Endothelial cell of umbilical vein (primary cell): ENCODE measurements at regions not wholly inside any gene's neighbourhood (a gene's known extent, or its start where the extent isn't known, plus 50 kb on each side); places are given as distances from the start of the nearest gene placed in this dataset.

ENCODE experiments used
- BruUV-seq: library from RNA; stranded (reverse); fragments of 400-500 nt; replicated peaks from 2 replicates; lab custom pipeline; 2021; lab: Mats Ljungman, UMichigan
- CTCF ChIA-PET: fragments of 300-600, 350-600 bp; sonication (Branson Sonifier 250); formaldehyde crosslinking; loops from one replicate; lab custom pipeline; 2021; ENCODE audit warnings: antibody characterized with exemption, inconsistent platforms; lab: Charles Lee
- POLR2A ChIA-PET: fragments of 300-600, 350-600 bp; sonication (Branson Sonifier 250); formaldehyde crosslinking; loops from one replicate; lab custom pipeline; 2021; ENCODE audit warnings: antibody characterized with exemption, inconsistent platforms; lab: Charles Lee
- DNase-seq: peaks from one replicate; pipeline ENCODE4 v3.0.0-alpha.2; 2011; ENCODE audit warnings: low read depth, low spot score
- FAIRE-seq: peaks from 2 replicates; lab custom pipeline; 2011; peaks lifted over from hg19 to GRCh38; lab: Jason Lieb, UNC
- H2AFZ ChIP-seq: 2 replicates; pipeline ENCODE4 v1.6.0; 2012; ENCODE audit warnings: low read depth, low read length, control low read depth, inconsistent platforms
- H3K27ac ChIP-seq: 2 replicates; pipeline ENCODE4 v1.5.1; 2011; ENCODE audit warnings: low read depth, mild to moderate bottlenecking, control low read depth, low read length, moderate library complexity; ENCODE audit not compliant: insufficient read depth
- H3K27me3 ChIP-seq, 2 experiments: 2 replicates each; pipeline versions ENCODE4 v1.6.0 to v1.6.1; 2011; ENCODE audit warnings: low read length in 2 of 2, mixed read lengths in 1 of 2; ENCODE audit not compliant: control insufficient read depth in 2 of 2, insufficient read depth in 2 of 2
- H3K36me3 ChIP-seq, 2 experiments: 2 replicates in 1 of 2; 3 replicates in 1 of 2; pipeline ENCODE4 v1.5.1; 2011; ENCODE audit warnings: low read length in 2 of 2, mild to moderate bottlenecking in 1 of 2, moderate library complexity in 1 of 2; ENCODE audit not compliant: control insufficient read depth in 2 of 2, insufficient read depth in 2 of 2; ENCODE audit errors: extremely low read depth in 1 of 2
- H3K4me1 ChIP-seq: 3 replicates; pipeline ENCODE4 v1.5.1; 2011; ENCODE audit warnings: mild to moderate bottlenecking, low read length; ENCODE audit not compliant: control insufficient read depth, insufficient read depth; ENCODE audit errors: extremely low read depth
- H3K4me2 ChIP-seq: 2 replicates; pipeline ENCODE4 v1.6.1; 2011; ENCODE audit warnings: low read length, control low read depth, mixed read lengths; ENCODE audit not compliant: insufficient read depth
- H3K4me3 ChIP-seq, 3 experiments: fragments of 200-600 bp in 1 of 3; sonication (generic), shearing (Covaris generic) in 1 of 3; replicated peaks in 1 of 3; 2 replicates each; pipeline ENCODE4 v1.5.1; 2011 to 2016; ENCODE audit warnings: control low read depth in 3 of 3, low read length in 3 of 3, mild to moderate bottlenecking in 2 of 3, inconsistent platforms in 1 of 3, low read depth in 1 of 3, moderate library complexity in 1 of 3; ENCODE audit not compliant: insufficient read depth in 1 of 3
- H3K79me2 ChIP-seq: 2 replicates; pipeline ENCODE4 v1.6.0; 2012; ENCODE audit warnings: low read length, inconsistent platforms; ENCODE audit not compliant: control insufficient read depth, insufficient read depth
- H3K9ac ChIP-seq: replicated peaks from 2 replicates; pipeline ENCODE3; 2011; ENCODE audit warnings: low read length, control low read depth; ENCODE audit not compliant: insufficient read depth; ENCODE audit errors: extremely low read depth
- H3K9me1 ChIP-seq: replicated peaks from 3 replicates; pipeline ENCODE4 v1.6.0; 2011; ENCODE audit warnings: mild to moderate bottlenecking, low read length; ENCODE audit not compliant: control insufficient read depth, insufficient read depth; ENCODE audit errors: extremely low read depth
- H3K9me3 ChIP-seq: replicated peaks from 2 replicates; pipeline ENCODE4 v1.5.1; 2012; ENCODE audit warnings: low read length, inconsistent platforms; ENCODE audit not compliant: control insufficient read depth, insufficient read depth
- H4K20me1 ChIP-seq: replicated peaks from 2 replicates; pipeline ENCODE3; 2011; ENCODE audit warnings: mild to moderate bottlenecking, low read length; ENCODE audit not compliant: control insufficient read depth, insufficient read depth; ENCODE audit errors: extremely low read depth
- CTCF ChIP-seq, 2 donors: IDR thresholded peaks; 1 replicate in 1 of 2; 2 replicates in 1 of 2; pipeline ENCODE4 v1.5.1; 2011; ENCODE audit warnings: low read length in 2 of 2, mild to moderate bottlenecking in 2 of 2, moderate library complexity in 2 of 2, control low read depth in 1 of 2, inconsistent platforms in 1 of 2, low read depth in 1 of 2; ENCODE audit not compliant: insufficient read depth in 1 of 2; ENCODE audit errors: extremely low read depth in 1 of 2
- EZH2 ChIP-seq: IDR thresholded peaks from 2 replicates; pipeline ENCODE4 v1.6.1; 2012; ENCODE audit warnings: borderline replicate concordance, low read depth, mild to moderate bottlenecking, moderate library complexity, low read length, inconsistent platforms; ENCODE audit not compliant: severe bottlenecking
- FOS ChIP-seq: IDR thresholded peaks from 2 replicates; pipeline ENCODE4 v1.6.1; 2011; ENCODE audit warnings: mild to moderate bottlenecking, low read length, moderate library complexity, borderline replicate concordance; ENCODE audit not compliant: insufficient read depth
- GATA2 ChIP-seq: IDR thresholded peaks from 2 replicates; pipeline ENCODE4 v1.7.0; 2011; ENCODE audit warnings: low read depth, mild to moderate bottlenecking, moderate library complexity, mixed read lengths, low read length; ENCODE audit not compliant: insufficient read length, insufficient read depth
- JUN ChIP-seq: IDR thresholded peaks from 2 replicates; pipeline ENCODE4 v1.6.1; 2011; ENCODE audit warnings: borderline replicate concordance, low read depth; ENCODE audit not compliant: insufficient read length, insufficient read depth
- MYC ChIP-seq: IDR thresholded peaks from one replicate; pipeline ENCODE4 v1.6.1; 2011; ENCODE audit warnings: mild to moderate bottlenecking, low read depth, low read length
- POLR2A ChIP-seq: IDR thresholded peaks from 2 replicates; pipeline ENCODE4 v1.6.1; 2012; ENCODE audit warnings: low read depth, mild to moderate bottlenecking, control low read depth, low read length
- POLR2AphosphoS5 ChIP-seq: IDR thresholded peaks from 2 replicates; pipeline ENCODE4 v1.6.1; 2012; ENCODE audit warnings: low read depth, mild to moderate bottlenecking, control low read depth, low read length, moderate library complexity; ENCODE audit not compliant: insufficient read depth
- dilution Hi-C: fragments of 300-500 bp; cut with MboI; formaldehyde crosslinking; loops from one replicate; pipeline ENCODE4 v1.15.0; 2019; ENCODE audit warnings: low sequenced_read_pairs; ENCODE audit not compliant: extremely low pct_ligation_motif_present
- intact Hi-C: fragments of 100-400 bp; cut with micrococcal nuclease; formaldehyde crosslinking; loops from one replicate; pipeline ENCODE4 v1.10.0; 2022
- TF ChIP-seq, protein P1 (sequence below): IDR thresholded peaks from 2 replicates; pipeline ENCODE4 v1.6.1; 2011; ENCODE audit not compliant: insufficient read depth, insufficient read length

GRCh38 chr7:85456254-85456653, 269.4 kb upstream of the SEMA3D start:
- no peak overlapping the region for H3K4me2 ChIP-seq
- H3K4me3 ChIP-seq = no peak overlapping the region
- no peak for DNase-seq
- TF ChIP-seq EZH2 (no peak), GATA2 (no peak), MYC (no peak), FOS (no peak), CTCF (IDR thresholded peaks at IDR 0.05; ENCODE audit: extremely low read depth in 1 of 2, insufficient read depth in 1 of 2, low read depth in 1 of 2, low read length in 2 of 2) (no peak), JUN (no peak), POLR2A (no peak), POLR2AphosphoS5 (no peak)
- TF ChIP-seq, protein P1, sequence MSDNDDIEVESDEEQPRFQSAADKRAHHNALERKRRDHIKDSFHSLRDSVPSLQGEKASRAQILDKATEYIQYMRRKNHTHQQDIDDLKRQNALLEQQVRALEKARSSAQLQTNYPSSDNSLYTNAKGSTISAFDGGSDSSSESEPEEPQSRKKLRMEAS = no peak
- H3K27ac ChIP-seq = no peak overlapping the region
- ChIA-PET POLR2A (no interaction called here), CTCF (no interaction called here)
- H3K27me3 ChIP-seq = peaks cover 2 to 3% of the 10 kb centered on the region in 2 experiments
- FAIRE-seq = no peak
- no peaks in the 10 kb centered on the region for H3K36me3 ChIP-seq
- H3K9me1 ChIP-seq = no peaks in the 10 kb centered on the region
- H3K79me2 ChIP-seq = no peaks in the 10 kb centered on the region
- dilution Hi-C loops (no loop called here), intact Hi-C loops (no loop called here)
- H3K4me1 ChIP-seq = no peaks in the 10 kb centered on the region
- H2AFZ ChIP-seq = no peak overlapping the region
- no peaks in the 10 kb centered on the region for H3K9me3 ChIP-seq
- H3K9ac ChIP-seq = no peak overlapping the region
- no peaks in the 10 kb centered on the region for H4K20me1 ChIP-seq
- no TSS peak for BruUV-seq
